ENCODE measurements at regions not wholly inside any gene's neighbourhood (a gene's known extent, or its start where the extent isn't known, plus 50 kb on each side); places are given as distances from the start of the nearest gene placed in this dataset.

DNA sequence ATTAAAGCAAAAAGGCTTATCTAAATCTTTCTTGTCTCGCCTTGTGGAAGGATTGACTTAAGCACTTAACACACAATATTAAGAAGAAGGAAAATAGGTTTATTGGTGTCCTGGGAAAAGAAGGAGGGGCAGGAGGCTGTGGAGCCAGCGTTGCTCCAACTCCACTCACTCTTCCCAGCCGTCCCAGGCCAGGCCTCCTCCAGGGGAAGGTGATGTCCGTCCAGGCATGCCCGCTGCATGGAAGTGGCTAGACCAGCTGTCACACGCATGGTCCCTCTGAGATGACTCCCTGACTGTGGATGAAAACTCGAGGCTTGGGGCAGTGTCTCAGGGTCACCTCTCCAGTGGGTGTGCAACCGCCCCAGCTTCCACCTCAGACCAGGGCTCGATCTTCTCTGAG lies 281.1 kb downstream of the GALR1 start:
- no peak for DNase-seq (ENCODE audit: low read depth)
- TF ChIP-seq MAX (IDR thresholded peaks at IDR 0.05; ENCODE audit: low read depth, low read length), result no peak
- TF ChIP-seq MYC (IDR thresholded peaks at IDR 0.05; ENCODE audit: low read depth, low read length), result no peak
- TF ChIP-seq, protein P1, sequence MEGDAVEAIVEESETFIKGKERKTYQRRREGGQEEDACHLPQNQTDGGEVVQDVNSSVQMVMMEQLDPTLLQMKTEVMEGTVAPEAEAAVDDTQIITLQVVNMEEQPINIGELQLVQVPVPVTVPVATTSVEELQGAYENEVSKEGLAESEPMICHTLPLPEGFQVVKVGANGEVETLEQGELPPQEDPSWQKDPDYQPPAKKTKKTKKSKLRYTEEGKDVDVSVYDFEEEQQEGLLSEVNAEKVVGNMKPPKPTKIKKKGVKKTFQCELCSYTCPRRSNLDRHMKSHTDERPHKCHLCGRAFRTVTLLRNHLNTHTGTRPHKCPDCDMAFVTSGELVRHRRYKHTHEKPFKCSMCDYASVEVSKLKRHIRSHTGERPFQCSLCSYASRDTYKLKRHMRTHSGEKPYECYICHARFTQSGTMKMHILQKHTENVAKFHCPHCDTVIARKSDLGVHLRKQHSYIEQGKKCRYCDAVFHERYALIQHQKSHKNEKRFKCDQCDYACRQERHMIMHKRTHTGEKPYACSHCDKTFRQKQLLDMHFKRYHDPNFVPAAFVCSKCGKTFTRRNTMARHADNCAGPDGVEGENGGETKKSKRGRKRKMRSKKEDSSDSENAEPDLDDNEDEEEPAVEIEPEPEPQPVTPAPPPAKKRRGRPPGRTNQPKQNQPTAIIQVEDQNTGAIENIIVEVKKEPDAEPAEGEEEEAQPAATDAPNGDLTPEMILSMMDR (IDR thresholded peaks at IDR 0.05; ENCODE audit: low read depth, low read length), result no peak
- TF ChIP-seq POLR2A (IDR thresholded peaks at IDR 0.05; ENCODE audit: extremely low read depth, insufficient read length), result no peak
- H3K4me3 ChIP-seq (ENCODE audit: low read depth, low read length), result no peak overlapping the region

DNA sequence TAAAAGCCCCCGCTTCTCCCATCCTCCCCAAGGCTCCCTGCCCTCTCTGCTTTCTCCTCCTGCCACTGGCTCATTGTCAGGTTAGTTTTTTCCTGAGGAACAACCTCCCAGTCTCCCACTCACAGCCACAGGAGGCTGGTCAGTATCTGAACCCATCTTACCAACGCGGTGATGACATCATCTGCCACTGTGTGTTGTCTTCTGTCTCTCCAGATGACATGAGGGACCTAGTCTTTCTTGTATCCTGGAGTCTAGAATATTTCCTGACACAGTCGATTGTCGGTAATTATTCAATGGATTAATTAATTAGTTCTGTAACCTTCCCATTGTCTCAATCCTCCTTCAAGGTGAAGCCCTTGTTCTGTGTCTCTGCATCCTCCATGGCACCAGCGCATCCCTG lies 290.2 kb downstream of the GALR1 start:
- TF ChIP-seq MYC (IDR thresholded peaks at IDR 0.05; ENCODE audit: low read depth, low read length) (no peak), POLR2A (IDR thresholded peaks at IDR 0.05; ENCODE audit: extremely low read depth, insufficient read length) (no peak), MAX (IDR thresholded peaks at IDR 0.05; ENCODE audit: low read depth, low read length) (no peak)
- TF ChIP-seq, protein P1 (IDR thresholded peaks at IDR 0.05; ENCODE audit: low read depth, low read length), result no peak
- DNase-seq (ENCODE audit: low read depth), result no peak
- H3K4me3 ChIP-seq (ENCODE audit: low read depth, low read length), result no peak overlapping the region

- TF ChIP-seq MYC (IDR thresholded peaks at IDR 0.05; ENCODE audit: low read depth, low read length) (no peak), POLR2A (IDR thresholded peaks at IDR 0.05; ENCODE audit: extremely low read depth, insufficient read length) (no peak), MAX (IDR thresholded peaks at IDR 0.05; ENCODE audit: low read depth, low read length) (no peak)
- TF ChIP-seq, protein P1 (IDR thresholded peaks at IDR 0.05; ENCODE audit: low read depth, low read length), result no peak
- no peak overlapping the region for H3K4me3 ChIP-seq (ENCODE audit: low read depth, low read length)
- DNase-seq (ENCODE audit: low read depth), result no peak
Measured at GRCh38 chr18:77544792-77545191, 295.1 kb downstream of the GALR1 start.

DNA sequence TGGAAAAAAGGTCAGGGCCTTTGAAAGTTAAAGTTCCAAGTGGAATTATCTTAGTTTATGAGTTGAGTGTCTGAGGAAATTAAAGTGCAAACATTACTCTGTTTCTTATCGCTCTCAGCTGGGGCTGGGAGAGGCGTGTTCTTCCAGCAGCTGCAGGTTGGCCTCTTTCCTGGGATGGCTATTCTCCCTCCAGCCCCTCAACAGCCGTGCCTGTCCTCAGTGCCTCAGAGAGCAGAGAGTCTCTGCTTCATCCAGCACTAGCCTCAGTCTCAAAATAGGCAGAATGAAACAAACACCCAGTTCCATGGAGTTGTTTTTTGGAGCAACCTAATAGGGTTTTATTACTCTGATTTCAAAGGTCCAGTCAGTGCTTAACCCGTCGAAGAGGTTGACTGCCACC lies 298.1 kb downstream of the GALR1 start:
- no peak for DNase-seq (ENCODE audit: low read depth)
- TF ChIP-seq, protein P1 (IDR thresholded peaks at IDR 0.05; ENCODE audit: low read depth, low read length), result no peak
- no peak for TF ChIP-seq MAX (IDR thresholded peaks at IDR 0.05; ENCODE audit: low read depth, low read length)
- no peak for TF ChIP-seq MYC (IDR thresholded peaks at IDR 0.05; ENCODE audit: low read depth, low read length)
- no peak overlapping the region for H3K4me3 ChIP-seq (ENCODE audit: low read depth, low read length)

DNA sequence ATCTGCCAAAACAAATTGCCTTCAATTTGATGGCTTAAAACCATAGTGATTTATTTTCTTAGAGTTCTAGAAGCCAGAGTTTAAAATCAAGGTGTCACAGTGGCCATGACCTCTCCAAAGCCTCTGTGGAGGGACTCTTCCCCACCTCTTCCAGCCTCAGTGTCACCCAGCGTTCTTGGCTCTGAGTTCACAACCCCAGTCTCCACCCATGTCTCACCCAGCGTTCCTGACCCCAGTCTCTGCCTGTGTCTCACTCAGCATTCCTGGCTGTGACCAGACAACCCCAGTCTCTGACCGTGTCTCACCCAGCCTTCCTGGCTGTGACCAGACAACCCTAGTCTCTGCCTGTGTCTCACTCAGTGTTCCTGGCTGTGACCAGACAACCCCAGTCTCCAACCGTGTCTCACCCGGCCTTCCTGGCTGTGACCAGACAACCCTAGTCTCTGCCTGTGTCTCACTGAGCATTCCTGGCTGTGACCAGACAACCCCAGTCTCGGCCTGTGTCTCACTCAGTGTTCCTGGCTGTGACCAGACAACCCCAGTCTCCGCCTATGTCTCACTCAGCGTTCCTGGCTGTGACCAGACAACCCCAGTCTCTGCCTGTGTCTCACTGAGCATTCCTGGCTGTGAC lies 299.3 kb downstream of the GALR1 start:
- TF ChIP-seq MYC (IDR thresholded peaks at IDR 0.05; ENCODE audit: low read depth, low read length) (no peak), POLR2A (IDR thresholded peaks at IDR 0.05; ENCODE audit: extremely low read depth, insufficient read length) (no peak), MAX (IDR thresholded peaks at IDR 0.05; ENCODE audit: low read depth, low read length) (no peak)
- TF ChIP-seq, protein P1 (IDR thresholded peaks at IDR 0.05; ENCODE audit: low read depth, low read length), result no peak
- DNase-seq (ENCODE audit: low read depth), result no peak

More for the DNA sequence above, 299.3 kb downstream of the GALR1 start:
- no peak overlapping the region for H3K4me3 ChIP-seq (ENCODE audit: low read depth, low read length)
